Kidney epithelial cell (primary cell): ENCODE measurements at regions not wholly inside any gene's neighbourhood (a gene's known extent, or its start where the extent isn't known, plus 50 kb on each side); places are given as distances from the start of the nearest gene placed in this dataset.

Experiments used
- DNase-seq: peaks from one replicate; pipeline ENCODE4 v3.0.0-alpha.2; 2010; ENCODE audit warnings: low read depth
- H3K27me3 ChIP-seq: 2 replicates; pipeline ENCODE4 v1.6.0; 2011; ENCODE audit warnings: low read length; ENCODE audit not compliant: control insufficient read depth, insufficient read depth
- H3K36me3 ChIP-seq: 2 replicates; pipeline ENCODE4 v1.5.1; 2011; ENCODE audit warnings: low read length; ENCODE audit not compliant: control insufficient read depth, insufficient read depth
- H3K4me3 ChIP-seq: 2 replicates; pipeline ENCODE4 v1.5.1; 2011; ENCODE audit warnings: low read depth, mild to moderate bottlenecking, control low read depth, low read length
- CTCF ChIP-seq: IDR thresholded peaks from 2 replicates; pipeline ENCODE4 v1.5.1; 2011; ENCODE audit warnings: mild to moderate bottlenecking, moderate library complexity, low read length, control low read depth, inconsistent platforms; ENCODE audit not compliant: insufficient read depth, poor library complexity, severe bottlenecking

GRCh38 chr13:31503626-31504025 is 235.7 kb upstream of the RXFP2 start:
- TF ChIP-seq CTCF = no peak
- no peak for DNase-seq
- Histone ChIP-seq H3K36me3 (no peaks in the 10 kb centered on the region), H3K4me3 (no peak overlapping the region), H3K27me3 (no peaks in the 10 kb centered on the region)

- TF ChIP-seq CTCF = no peak
- H3K27me3 ChIP-seq = no peaks in the 10 kb centered on the region
- H3K4me3 ChIP-seq = no peak overlapping the region
- no peak for DNase-seq
- no peaks in the 10 kb centered on the region for H3K36me3 ChIP-seq
These were observed 234.4 kb upstream of the RXFP2 start for GRCh38 chr13:31504918-31505317.

DNA sequence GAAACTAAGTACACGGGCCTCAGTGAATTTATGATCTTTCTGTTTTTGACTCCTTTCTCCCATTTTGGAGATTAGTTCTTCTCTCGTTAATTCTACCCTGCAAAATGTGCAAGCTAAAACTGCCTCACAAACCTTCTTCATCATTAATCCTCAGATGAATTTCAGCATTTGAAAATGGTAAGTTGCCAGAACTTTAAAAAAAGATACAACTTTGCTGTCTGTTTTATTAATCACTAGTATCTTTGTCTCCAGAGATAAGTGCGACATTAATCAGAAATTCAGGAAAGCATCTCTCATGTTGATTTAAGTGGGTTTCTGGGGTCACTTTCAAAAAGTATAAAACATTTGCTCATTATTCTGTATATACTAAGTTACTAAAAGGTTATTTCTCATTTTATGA is 227.0 kb upstream of the RXFP2 start:
- no peaks in the 10 kb centered on the region for H3K27me3 ChIP-seq
- DNase-seq = no peak
- no peak for TF ChIP-seq CTCF
- H3K36me3 ChIP-seq = no peaks in the 10 kb centered on the region
- H3K4me3 ChIP-seq = no peak overlapping the region

DNA sequence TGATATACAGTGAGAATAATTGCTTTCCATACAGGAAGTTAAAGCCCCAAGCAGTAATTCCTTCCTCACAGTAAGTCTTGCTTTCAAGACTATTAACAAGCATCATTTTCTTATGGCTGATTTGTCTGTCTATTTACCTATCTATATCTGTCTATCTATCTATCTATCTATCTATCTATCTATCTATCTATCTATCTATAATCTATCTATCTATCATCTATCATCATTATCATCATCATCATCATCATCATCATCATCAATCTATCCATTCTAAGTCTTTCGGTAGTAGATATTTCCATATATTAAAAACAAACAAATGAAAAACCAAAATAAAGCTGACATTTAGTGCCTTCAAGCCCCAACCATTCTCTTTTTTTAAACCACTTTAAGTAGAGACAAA is 224.4 kb upstream of the RXFP2 start:
- DNase-seq = no peak
- no peaks in the 10 kb centered on the region for H3K36me3 ChIP-seq
- H3K27me3 ChIP-seq = no peaks in the 10 kb centered on the region
- no peak for TF ChIP-seq CTCF
- no peak overlapping the region for H3K4me3 ChIP-seq

DNA sequence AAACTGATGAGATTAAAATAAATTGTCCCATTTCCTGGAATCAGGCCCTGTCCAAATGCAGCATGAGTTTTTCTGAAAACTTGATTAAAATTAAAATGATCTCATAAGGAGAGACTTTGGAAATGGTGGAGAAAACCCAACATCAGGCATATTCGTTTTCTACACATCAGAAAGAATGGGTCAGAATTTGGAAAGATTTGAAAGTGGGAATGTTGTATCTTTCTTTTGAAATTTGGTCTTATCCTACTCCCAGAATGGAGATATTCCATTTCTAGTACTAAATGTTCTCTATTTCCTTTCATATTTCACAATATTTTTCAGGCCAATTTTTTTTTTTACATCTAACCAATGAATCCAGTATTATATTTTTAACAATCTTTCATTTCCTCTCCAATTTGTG is 223.9 kb upstream of the RXFP2 start:
- no peak for DNase-seq
- Histone ChIP-seq H3K27me3 (no peaks in the 10 kb centered on the region), H3K36me3 (no peaks in the 10 kb centered on the region), H3K4me3 (no peak overlapping the region)
- no peak for TF ChIP-seq CTCF

DNA sequence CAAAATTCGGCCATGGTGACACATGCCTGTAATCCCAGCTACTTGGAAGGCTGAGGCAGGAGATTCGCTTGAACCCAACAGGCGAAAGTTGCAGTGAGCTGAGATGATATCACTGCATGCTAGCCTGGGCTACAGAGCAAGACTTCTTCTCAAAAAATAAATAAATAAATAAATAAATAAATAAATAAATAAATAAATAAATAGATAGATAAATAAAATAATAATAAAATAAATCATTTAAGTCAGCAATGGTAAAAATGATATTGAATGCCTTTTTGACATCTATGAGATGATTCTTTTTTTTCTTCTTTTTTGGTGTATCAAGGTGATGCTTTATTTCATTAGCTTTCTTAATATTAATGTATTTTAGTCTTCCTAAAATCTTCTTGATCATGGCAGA is 221.7 kb upstream of the RXFP2 start:
- DNase-seq = no peak
- H3K36me3 ChIP-seq = no peaks in the 10 kb centered on the region
- H3K4me3 ChIP-seq = no peak overlapping the region
- no peak for TF ChIP-seq CTCF
- H3K27me3 ChIP-seq = no peaks in the 10 kb centered on the region
